Body of pancreas (tissue), 4 donors: ENCODE measurements at regions not wholly inside any gene's neighbourhood (a gene's known extent, or its start where the extent isn't known, plus 50 kb on each side); places are given as distances from the start of the nearest gene placed in this dataset.

Experiments used
- CTCF ChIP-seq, 7 experiments: fragments of 450-650 bp in 4 of 7; fragments of 200-600 bp in 3 of 7; sonication (generic) in 3 of 7; IDR thresholded peaks; one replicate each; pipeline ENCODE4 v1.5.1; 2016 to 2019; ENCODE audit warnings: antibody characterized with exemption in 7 of 7
- POLR2A ChIP-seq, 3 donors: fragments of 450-650 bp; IDR thresholded peaks; one replicate each; pipeline ENCODE4 v1.6.1; 2016; ENCODE audit warnings: antibody characterized with exemption in 3 of 3, mild to moderate bottlenecking in 2 of 3

DNA sequence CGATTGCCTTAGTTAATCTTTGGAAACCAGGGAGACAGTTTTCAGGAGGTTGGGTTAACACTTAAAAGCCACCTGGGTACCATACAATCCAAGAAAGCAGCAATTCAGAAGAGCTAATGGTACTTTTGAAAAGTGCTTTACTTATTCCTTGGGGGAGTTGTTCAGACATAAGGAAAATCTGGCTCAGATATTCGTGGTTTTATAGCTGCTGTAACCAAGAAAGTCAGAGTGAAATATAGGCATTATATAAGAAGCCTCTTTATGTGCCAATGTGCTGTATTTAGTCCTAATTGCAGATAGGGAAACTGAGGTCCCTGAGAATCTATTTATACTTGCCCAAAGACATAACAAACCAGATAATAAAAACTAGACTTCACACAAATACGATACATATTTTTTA, 387.5 kb downstream of the COG6 start:
- TF ChIP-seq CTCF (IDR thresholded peaks at IDR 0.05) (no peak), POLR2A (IDR thresholded peaks at IDR 0.05) (no peak)
